MM.1S (cell line): ENCODE measurements at regions not wholly inside any gene's neighbourhood (a gene's known extent, or its start where the extent isn't known, plus 50 kb on each side); places are given as distances from the start of the nearest gene placed in this dataset.

Experiments
- EZH2 ChIP-seq: fragments of 300-600 bp; sonication (generic); optimal IDR thresholded peaks from 2 replicates; pipeline ENCODE3; 2017; ENCODE audit warnings: low read depth, mild to moderate bottlenecking, antibody characterized with exemption, low read length, mixed read lengths
- EZH2phosphoT487 ChIP-seq: fragments of 300-600 bp; sonication (generic); IDR thresholded peaks from 2 replicates; pipeline ENCODE4 v1.6.1; 2018; ENCODE audit warnings: antibody characterized with exemption, low read length
- TF ChIP-seq, protein P1 (sequence below): fragments of 300-600 bp; sonication (generic); IDR thresholded peaks from 2 replicates; pipeline ENCODE4 v1.5.1; 2016; ENCODE audit warnings: antibody characterized with exemption, low read length, mixed read lengths

DNA sequence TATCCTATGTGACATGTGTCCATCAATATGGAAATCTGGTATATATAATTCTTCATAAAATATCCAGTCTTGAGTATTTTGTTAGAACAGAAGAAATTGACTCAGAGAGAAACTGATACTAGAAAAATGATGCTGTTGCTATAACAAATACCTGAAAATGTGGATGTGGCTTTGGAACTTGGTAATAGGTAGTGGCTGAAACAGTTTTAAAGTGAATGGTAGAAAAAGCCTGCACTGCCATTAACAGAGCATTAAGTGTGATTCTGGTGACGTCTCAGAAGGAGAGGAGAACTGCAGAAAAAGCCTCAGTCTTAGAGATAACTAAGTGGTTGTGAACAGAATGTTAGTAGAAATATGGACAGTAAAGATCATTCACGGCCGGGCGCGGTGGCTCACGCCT lies 634.9 kb upstream of the ZNF608 start:
- TF ChIP-seq, protein P1, sequence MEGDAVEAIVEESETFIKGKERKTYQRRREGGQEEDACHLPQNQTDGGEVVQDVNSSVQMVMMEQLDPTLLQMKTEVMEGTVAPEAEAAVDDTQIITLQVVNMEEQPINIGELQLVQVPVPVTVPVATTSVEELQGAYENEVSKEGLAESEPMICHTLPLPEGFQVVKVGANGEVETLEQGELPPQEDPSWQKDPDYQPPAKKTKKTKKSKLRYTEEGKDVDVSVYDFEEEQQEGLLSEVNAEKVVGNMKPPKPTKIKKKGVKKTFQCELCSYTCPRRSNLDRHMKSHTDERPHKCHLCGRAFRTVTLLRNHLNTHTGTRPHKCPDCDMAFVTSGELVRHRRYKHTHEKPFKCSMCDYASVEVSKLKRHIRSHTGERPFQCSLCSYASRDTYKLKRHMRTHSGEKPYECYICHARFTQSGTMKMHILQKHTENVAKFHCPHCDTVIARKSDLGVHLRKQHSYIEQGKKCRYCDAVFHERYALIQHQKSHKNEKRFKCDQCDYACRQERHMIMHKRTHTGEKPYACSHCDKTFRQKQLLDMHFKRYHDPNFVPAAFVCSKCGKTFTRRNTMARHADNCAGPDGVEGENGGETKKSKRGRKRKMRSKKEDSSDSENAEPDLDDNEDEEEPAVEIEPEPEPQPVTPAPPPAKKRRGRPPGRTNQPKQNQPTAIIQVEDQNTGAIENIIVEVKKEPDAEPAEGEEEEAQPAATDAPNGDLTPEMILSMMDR = no peak
- no peak for TF ChIP-seq EZH2
- no peak for TF ChIP-seq EZH2phosphoT487
